Gastroesophageal sphincter (tissue), 4 donors: ENCODE measurements at regions not wholly inside any gene's neighbourhood (a gene's known extent, or its start where the extent isn't known, plus 50 kb on each side); places are given as distances from the start of the nearest gene placed in this dataset.

Source experiments
- ATAC-seq: fragments of 150-250 bp; one replicate; pipeline ENCODE4 v1.9.1; 2016; ENCODE audit warnings: mild to moderate bottlenecking, moderate library complexity
- H3K27ac ChIP-seq, 4 donors: fragments of 200-600 bp; sonication (generic) in 3 of 4; 1 replicate in 3 of 4; 2 replicates in 1 of 4; pipeline ENCODE4 v1.5.1; 2016 to 2019
- H3K27me3 ChIP-seq: fragments of 200-600 bp; sonication (generic); one replicate; pipeline ENCODE4 v1.5.1; 2019
- H3K36me3 ChIP-seq, 2 donors: fragments of 200-600 bp; sonication (generic); one replicate each; pipeline ENCODE4 v1.5.1; 2019; ENCODE audit warnings: control low read depth in 1 of 2
- H3K4me1 ChIP-seq, 3 donors: fragments of 200-600 bp; sonication (generic); 1 replicate in 2 of 3; 2 replicates in 1 of 3; pipeline ENCODE4 v1.5.1; 2016 to 2019; ENCODE audit warnings: control low read depth in 2 of 3
- H3K4me3 ChIP-seq, 2 donors: fragments of 200-600 bp; sonication (generic); one replicate each; pipeline ENCODE4 v1.5.1; 2019; ENCODE audit warnings: mild to moderate bottlenecking in 1 of 2, moderate library complexity in 1 of 2
- H3K9me3 ChIP-seq, 3 donors: fragments of 200-600 bp; sonication (generic); one replicate each; pipeline ENCODE4 v1.5.1; 2017 to 2019; ENCODE audit warnings: control low read depth in 2 of 3
- EP300 ChIP-seq: sonication (generic); formaldehyde crosslinking; IDR thresholded peaks from one replicate; pipeline ENCODE4 v1.6.1; 2017; ENCODE audit warnings: antibody characterized with exemption, mild to moderate bottlenecking
- POLR2A ChIP-seq, 2 donors: fragments of 450-650 bp; IDR thresholded peaks; one replicate each; pipeline ENCODE4 v1.6.1; 2017; ENCODE audit warnings: antibody characterized with exemption in 2 of 2, mild to moderate bottlenecking in 2 of 2, moderate library complexity in 1 of 2
- POLR2AphosphoS5 ChIP-seq: sonication (generic); formaldehyde crosslinking; IDR thresholded peaks from one replicate; pipeline ENCODE4 v1.6.1; 2017; ENCODE audit warnings: antibody characterized with exemption
- WGBS, 2 donors: methylation state at CpG; one replicate each; pipeline ENCODE4 v1.1.5; 2018; ENCODE audit warnings: low coverage in 1 of 2; 5-methylcytosine and 5-hydroxymethylcytosine counted together
- TF ChIP-seq, protein P1 (sequence below), 4 experiments: fragments of 200-600 bp in 2 of 4; fragments of 450-650 bp in 2 of 4; sonication (generic) in 1 of 4; IDR thresholded peaks; one replicate each; pipeline ENCODE4 v1.5.1; 2017 to 2019; ENCODE audit warnings: antibody characterized with exemption in 4 of 4, mild to moderate bottlenecking in 2 of 4, moderate library complexity in 2 of 4

DNA sequence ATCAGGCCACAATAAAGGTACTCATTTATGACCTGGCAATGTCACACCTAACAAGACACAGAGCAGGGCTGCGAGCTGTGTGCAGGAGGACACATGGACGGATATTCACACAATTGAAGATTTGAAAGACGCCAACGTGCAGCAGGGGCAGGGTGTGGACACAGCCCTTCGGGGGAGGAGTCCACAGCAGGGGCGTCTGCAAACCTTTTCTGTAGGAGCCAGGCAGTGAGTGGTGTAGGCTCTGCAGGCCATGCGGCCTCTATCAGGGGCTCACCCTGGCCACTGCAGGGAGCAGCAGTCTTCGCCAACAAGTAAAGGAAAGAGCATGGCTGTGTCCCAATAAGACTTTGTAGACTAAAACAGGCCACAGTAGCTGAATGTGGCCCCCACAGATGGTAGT is 125.7 kb upstream of the SNTG2 start:
- Histone ChIP-seq H3K27ac (no peak overlapping the region), H3K9me3 (no peaks in the 10 kb centered on the region), H3K4me3 (no peak overlapping the region), H3K36me3 (no peaks in the 10 kb centered on the region), H3K4me1 (peaks cover 0 to 5% (median 1%) of the 10 kb centered on the region in 3 donors), H3K27me3 (no peaks in the 10 kb centered on the region)
- no peak for ATAC-seq
- TF ChIP-seq EP300 (no peak), POLR2AphosphoS5 (no peak), POLR2A (IDR thresholded peaks at IDR 0.05) (no peak)
- TF ChIP-seq, protein P1, sequence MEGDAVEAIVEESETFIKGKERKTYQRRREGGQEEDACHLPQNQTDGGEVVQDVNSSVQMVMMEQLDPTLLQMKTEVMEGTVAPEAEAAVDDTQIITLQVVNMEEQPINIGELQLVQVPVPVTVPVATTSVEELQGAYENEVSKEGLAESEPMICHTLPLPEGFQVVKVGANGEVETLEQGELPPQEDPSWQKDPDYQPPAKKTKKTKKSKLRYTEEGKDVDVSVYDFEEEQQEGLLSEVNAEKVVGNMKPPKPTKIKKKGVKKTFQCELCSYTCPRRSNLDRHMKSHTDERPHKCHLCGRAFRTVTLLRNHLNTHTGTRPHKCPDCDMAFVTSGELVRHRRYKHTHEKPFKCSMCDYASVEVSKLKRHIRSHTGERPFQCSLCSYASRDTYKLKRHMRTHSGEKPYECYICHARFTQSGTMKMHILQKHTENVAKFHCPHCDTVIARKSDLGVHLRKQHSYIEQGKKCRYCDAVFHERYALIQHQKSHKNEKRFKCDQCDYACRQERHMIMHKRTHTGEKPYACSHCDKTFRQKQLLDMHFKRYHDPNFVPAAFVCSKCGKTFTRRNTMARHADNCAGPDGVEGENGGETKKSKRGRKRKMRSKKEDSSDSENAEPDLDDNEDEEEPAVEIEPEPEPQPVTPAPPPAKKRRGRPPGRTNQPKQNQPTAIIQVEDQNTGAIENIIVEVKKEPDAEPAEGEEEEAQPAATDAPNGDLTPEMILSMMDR (IDR thresholded peaks at IDR 0.05): no peak
- 53 to 57% methylated on average over 5 to 7 of the region's 8 CpGs for WGBS, 2 donors

DNA sequence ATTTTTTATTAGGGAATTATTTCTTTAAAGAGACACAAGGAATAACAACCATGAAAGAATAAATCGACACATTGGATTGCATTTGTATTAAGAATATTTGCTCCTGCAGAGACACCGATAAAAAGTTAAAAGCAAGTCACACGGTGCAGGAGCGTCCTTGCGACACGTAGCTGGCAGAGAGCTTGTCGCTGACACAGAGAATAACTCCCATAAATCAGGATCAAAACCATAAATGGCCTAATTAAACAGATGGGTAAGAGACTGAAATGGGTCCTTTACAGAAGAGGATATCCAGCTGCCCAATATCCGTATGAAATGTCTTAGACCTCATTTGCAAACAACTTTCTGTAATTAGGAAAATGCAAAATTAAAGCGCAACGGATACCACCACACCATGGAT is 126.1 kb upstream of the SNTG2 start:
- Histone ChIP-seq H3K4me1 (peaks cover 0 to under 1% (median 0%) of the 10 kb centered on the region in 3 donors), H3K4me3 (no peak overlapping the region), H3K36me3 (no peaks in the 10 kb centered on the region), H3K27ac (no peak overlapping the region), H3K9me3 (no peaks in the 10 kb centered on the region), H3K27me3 (no peaks in the 10 kb centered on the region)
- WGBS, 2 donors: 90 to 92% methylated on average over 8 to 9 of the region's 10 CpGs
- TF ChIP-seq POLR2A (IDR thresholded peaks at IDR 0.05) (no peak), EP300 (no peak), POLR2AphosphoS5 (no peak)
- TF ChIP-seq, protein P1 (IDR thresholded peaks at IDR 0.05): no peak
- ATAC-seq: no peak

DNA sequence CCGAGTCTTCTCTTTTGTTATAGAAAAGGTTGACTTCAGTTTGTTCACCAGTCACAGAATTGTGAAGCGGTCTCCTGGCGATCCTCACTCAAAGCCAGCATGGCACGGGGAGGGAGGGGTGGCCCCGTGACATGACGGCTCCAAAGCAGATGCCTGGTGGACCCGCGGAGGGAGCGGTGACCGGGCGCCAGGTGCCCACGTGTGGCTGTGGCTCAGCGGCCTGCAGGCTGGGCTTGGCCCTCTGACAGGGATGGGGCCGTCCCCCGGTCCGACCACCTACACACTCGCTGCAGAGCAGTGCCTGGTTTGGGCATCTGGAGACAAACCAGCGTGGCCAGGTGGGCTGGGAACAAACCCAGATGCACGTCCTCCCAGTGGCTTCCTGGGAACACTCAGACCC is 129.1 kb upstream of the SNTG2 start:
- H3K27ac ChIP-seq: no peak overlapping the region
- 81 to 83% methylated on average over 3 to 4 of the region's 19 CpGs for WGBS, 2 donors
- TF ChIP-seq, protein P1 (IDR thresholded peaks at IDR 0.05): no peak
- TF ChIP-seq POLR2AphosphoS5 (no peak), EP300 (no peak), POLR2A (IDR thresholded peaks at IDR 0.05) (no peak)
- ATAC-seq: no peak
- H3K4me3 ChIP-seq: no peak overlapping the region
- no peaks in the 10 kb centered on the region for H3K9me3 ChIP-seq
- no peaks in the 10 kb centered on the region for H3K27me3 ChIP-seq
- no peaks in the 10 kb centered on the region for H3K4me1 ChIP-seq
- H3K36me3 ChIP-seq: no peaks in the 10 kb centered on the region

DNA sequence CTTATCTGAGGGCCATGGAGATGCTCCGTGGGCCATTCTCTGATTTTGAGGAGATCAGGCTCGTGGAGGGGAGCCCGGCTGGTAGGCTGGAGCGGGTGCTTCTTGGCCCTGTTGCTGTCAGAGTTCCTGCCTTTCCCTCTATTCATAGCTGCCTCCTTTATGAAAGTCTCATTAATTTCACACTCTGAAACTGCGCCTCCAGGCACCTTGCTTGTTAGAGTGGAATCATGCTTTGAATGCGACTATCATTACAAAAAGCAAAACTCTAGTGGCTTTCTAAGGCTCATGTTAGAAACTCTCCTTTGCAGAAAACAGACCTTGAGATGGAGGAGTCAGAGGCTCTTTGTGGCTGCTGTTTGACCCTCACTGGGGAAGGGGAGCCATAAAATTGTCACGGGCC is 131.0 kb upstream of the SNTG2 start:
- Histone ChIP-seq H3K4me1 (no peaks in the 10 kb centered on the region), H3K27ac (no peak overlapping the region), H3K27me3 (no peaks in the 10 kb centered on the region), H3K9me3 (no peaks in the 10 kb centered on the region), H3K4me3 (no peak overlapping the region), H3K36me3 (no peaks in the 10 kb centered on the region)
- no peak for ATAC-seq
- 94% methylated on average over 5 of the region's 7 CpGs; no CpG with 5 or more reads in 1 of the 2 donors for whole genome bisulfite sequencing, 2 donors
- TF ChIP-seq, protein P1 (IDR thresholded peaks at IDR 0.05): no peak
- TF ChIP-seq POLR2A (IDR thresholded peaks at IDR 0.05): no peak
- no peak for TF ChIP-seq EP300
- no peak for TF ChIP-seq POLR2AphosphoS5

DNA sequence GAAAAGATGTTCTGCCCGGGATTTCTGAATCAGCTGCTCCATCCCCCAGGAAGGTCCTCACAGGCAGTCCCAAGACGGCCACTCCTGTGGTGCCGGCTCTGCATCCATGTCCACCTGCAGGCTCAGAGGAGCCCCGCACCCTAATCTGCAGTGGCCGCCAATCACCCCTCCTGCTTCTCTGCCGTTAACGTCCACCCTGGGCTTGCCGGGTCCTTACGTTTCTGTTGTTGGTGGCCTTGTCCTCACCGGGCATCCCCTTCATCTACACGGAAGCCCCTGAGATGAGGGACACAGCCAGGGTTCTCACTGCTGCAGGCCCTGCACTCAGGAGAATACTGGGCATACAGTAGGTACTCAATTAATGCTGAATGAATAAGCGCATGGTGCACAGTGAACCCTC is 131.5 kb upstream of the SNTG2 start:
- Histone ChIP-seq H3K36me3 (no peaks in the 10 kb centered on the region), H3K4me3 (no peak overlapping the region), H3K9me3 (no peaks in the 10 kb centered on the region), H3K4me1 (no peaks in the 10 kb centered on the region), H3K27ac (no peak overlapping the region), H3K27me3 (no peaks in the 10 kb centered on the region)
- WGBS, 2 donors: 93 to 100% methylated on average over 1 to 3 of the region's 12 CpGs
- ATAC-seq: no peak
- TF ChIP-seq EP300 (no peak), POLR2A (IDR thresholded peaks at IDR 0.05) (no peak), POLR2AphosphoS5 (no peak)
- TF ChIP-seq, protein P1 (IDR thresholded peaks at IDR 0.05): no peak
